ENCODE measurements at regions not wholly inside any gene's neighbourhood (a gene's known extent, or its start where the extent isn't known, plus 50 kb on each side); places are given as distances from the start of the nearest gene placed in this dataset.

GRCh38 chr2:128820452-128820851, 501.8 kb upstream of the HS6ST1 start:
- in situ Hi-C loops (cut with MboI; ENCODE audit: low sequenced_read_pairs): no loop called here

GRCh38 chr2:128821010-128821409, 502.3 kb upstream of the HS6ST1 start:
- in situ Hi-C loops (cut with MboI; ENCODE audit: low sequenced_read_pairs): no loop called here

- in situ Hi-C loops (cut with MboI; ENCODE audit: low sequenced_read_pairs): no loop called here
Observed at GRCh38 chr2:128832946-128833663, 514.4 kb upstream of the HS6ST1 start.

GRCh38 chr2:128833664-128834027, 515.0 kb upstream of the HS6ST1 start:
- in situ Hi-C loops (cut with MboI; ENCODE audit: low sequenced_read_pairs): no loop called here

- in situ Hi-C loops (cut with MboI; ENCODE audit: low sequenced_read_pairs): no loop called here
Observed at GRCh38 chr2:128834207-128834879, 515.7 kb upstream of the HS6ST1 start.

GRCh38 chr2:128834880-128835252, 516.2 kb upstream of the HS6ST1 start:
- in situ Hi-C loops (cut with MboI; ENCODE audit: low sequenced_read_pairs): no loop called here

- in situ Hi-C loops (cut with MboI; ENCODE audit: low sequenced_read_pairs): no loop called here
Observed at GRCh38 chr2:128835342-128835855, 516.7 kb upstream of the HS6ST1 start.

GRCh38 chr2:128835974-128836373, 517.3 kb upstream of the HS6ST1 start:
- in situ Hi-C loops (cut with MboI; ENCODE audit: low sequenced_read_pairs): no loop called here

GRCh38 chr2:128836559-128837100, 518.0 kb upstream of the HS6ST1 start:
- in situ Hi-C loops (cut with MboI; ENCODE audit: low sequenced_read_pairs): no loop called here

- in situ Hi-C loops (cut with MboI; ENCODE audit: low sequenced_read_pairs): no loop called here
Observed at GRCh38 chr2:128838244-128838643, 519.6 kb upstream of the HS6ST1 start.

GRCh38 chr2:128841803-128842202, 523.1 kb upstream of the HS6ST1 start:
- in situ Hi-C loops (cut with MboI; ENCODE audit: low sequenced_read_pairs): no loop called here

GRCh38 chr2:128867311-128867710, 548.6 kb upstream of the HS6ST1 start:
- in situ Hi-C loops (cut with MboI; ENCODE audit: low sequenced_read_pairs): no loop called here

GRCh38 chr2:128867936-128868636, 549.4 kb upstream of the HS6ST1 start:
- in situ Hi-C loops (cut with MboI; ENCODE audit: low sequenced_read_pairs): no loop called here

GRCh38 chr2:128868686-128869551, 550.3 kb upstream of the HS6ST1 start:
- in situ Hi-C loops (cut with MboI; ENCODE audit: low sequenced_read_pairs): no loop called here

GRCh38 chr2:128874608-128875007, 555.9 kb upstream of the HS6ST1 start:
- in situ Hi-C loops (cut with MboI; ENCODE audit: low sequenced_read_pairs): no loop called here

GRCh38 chr2:128876986-128877983, 558.6 kb upstream of the HS6ST1 start:
- in situ Hi-C loops (cut with MboI; ENCODE audit: low sequenced_read_pairs): no loop called here

GRCh38 chr2:128879161-128879560, 560.5 kb upstream of the HS6ST1 start:
- in situ Hi-C loops (cut with MboI; ENCODE audit: low sequenced_read_pairs): no loop called here

- in situ Hi-C loops (cut with MboI; ENCODE audit: low sequenced_read_pairs): no loop called here
Observed at GRCh38 chr2:128894896-128895295, 576.2 kb upstream of the HS6ST1 start.

All from HL-60/S4 treated with retinoic acid at 250 ng/mL for 4 days and 3 days (cell line).